Femur (tissue), 1 donor: ENCODE measurements at regions not wholly inside any gene's neighbourhood (a gene's known extent, or its start where the extent isn't known, plus 50 kb on each side); places are given as distances from the start of the nearest gene placed in this dataset.
"Not testable (repeated sequence)": the region's sequence is repeated elsewhere in the genome, so short reads cannot be mapped to it uniquely, and the experiment has no call there.

Experiments used
- DNase-seq: peaks from one replicate; pipeline ENCODE4 v3.0.0-alpha.2; 2017

- no peak for DNase-seq
These were observed 100.2 kb downstream of the FBXO8 start for GRCh38 chr4:174183259-174183658.

GRCh38 chr4:174181827-174182226 lies 101.6 kb downstream of the FBXO8 start:
- DNase-seq = no peak

GRCh38 chr4:174177536-174177935 lies 105.9 kb downstream of the FBXO8 start:
- DNase-seq = no peak

- not testable (repeated sequence) for DNase-seq
These were observed 107.6 kb downstream of the FBXO8 start for GRCh38 chr4:174175836-174176235.

GRCh38 chr4:174173360-174173759 lies 110.1 kb downstream of the FBXO8 start:
- no peak for DNase-seq

- no peak for DNase-seq
These were observed 111.2 kb downstream of the FBXO8 start for GRCh38 chr4:174172274-174172673.

GRCh38 chr4:174170906-174171305 lies 112.6 kb downstream of the FBXO8 start:
- no peak for DNase-seq

GRCh38 chr4:174170091-174170490 lies 113.4 kb downstream of the FBXO8 start:
- no peak for DNase-seq

GRCh38 chr4:174157106-174157607 lies 126.3 kb downstream of the FBXO8 start:
- DNase-seq = no peak

- DNase-seq = no peak
These were observed 127.1 kb downstream of the FBXO8 start for GRCh38 chr4:174156239-174156826.

- no peak for DNase-seq
These were observed 129.1 kb downstream of the FBXO8 start for GRCh38 chr4:174154215-174154854.

GRCh38 chr4:174152717-174153466 lies 130.6 kb downstream of the FBXO8 start:
- DNase-seq = no peak

- DNase-seq = no peak
These were observed 135.6 kb downstream of the FBXO8 start for GRCh38 chr4:174147863-174148262.

- DNase-seq = no peak
These were observed 139.4 kb downstream of the FBXO8 start for GRCh38 chr4:174144106-174144505.

GRCh38 chr4:174141876-174142275 lies 141.6 kb downstream of the FBXO8 start:
- DNase-seq = no peak

- DNase-seq = no peak
These were observed 144.9 kb downstream of the FBXO8 start for GRCh38 chr4:174138616-174139015.

GRCh38 chr4:174137698-174138097 lies 145.8 kb downstream of the FBXO8 start:
- no peak for DNase-seq

- DNase-seq = no peak
These were observed 147.5 kb downstream of the FBXO8 start for GRCh38 chr4:174135936-174136406.

- DNase-seq = no peak
These were observed 147.9 kb downstream of the FBXO8 start for GRCh38 chr4:174135530-174135929.

GRCh38 chr4:174134361-174134760 lies 149.1 kb downstream of the FBXO8 start:
- no peak for DNase-seq

- no peak for DNase-seq
These were observed 149.9 kb downstream of the FBXO8 start for GRCh38 chr4:174133551-174133950.

GRCh38 chr4:174131901-174132300 lies 151.6 kb downstream of the FBXO8 start:
- DNase-seq = no peak

GRCh38 chr4:174122705-174123104 lies 160.8 kb downstream of the FBXO8 start:
- DNase-seq = no peak
